GM19468 (cell line): ENCODE measurements at regions not wholly inside any gene's neighbourhood (a gene's known extent, or its start where the extent isn't known, plus 50 kb on each side); places are given as distances from the start of the nearest gene placed in this dataset.

Experiments
- ATAC-seq: cut with Tn5 transposase; IDR thresholded peaks from one replicate; pipeline ENCODE4 v1.9.1; 2021; ENCODE audit warnings: mild to moderate bottlenecking, moderate library complexity, moderate number of reproducible peaks; ENCODE audit not compliant: unreplicated experiment; ENCODE audit errors: extremely low read depth

DNA sequence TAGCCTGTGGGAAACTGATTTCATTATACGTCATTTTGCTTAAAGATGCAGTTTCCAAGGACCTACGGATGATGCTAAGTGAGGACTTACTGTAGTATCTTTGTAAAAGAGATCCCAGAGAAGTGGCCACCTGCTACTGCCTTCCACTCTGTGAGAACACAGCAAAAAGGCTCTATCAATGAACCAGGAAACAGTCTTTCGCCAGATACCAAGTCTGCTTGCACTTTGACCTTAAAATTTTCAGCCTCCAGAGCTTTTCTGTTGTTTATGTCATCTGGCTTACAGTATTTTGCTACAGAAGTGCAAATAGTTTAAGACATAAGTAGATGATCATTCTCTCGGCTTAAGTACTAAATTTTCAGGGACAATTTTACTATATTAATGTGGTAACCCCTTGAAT lies 847.9 kb upstream of the CHAC2 start:
- no peak for ATAC-seq

DNA sequence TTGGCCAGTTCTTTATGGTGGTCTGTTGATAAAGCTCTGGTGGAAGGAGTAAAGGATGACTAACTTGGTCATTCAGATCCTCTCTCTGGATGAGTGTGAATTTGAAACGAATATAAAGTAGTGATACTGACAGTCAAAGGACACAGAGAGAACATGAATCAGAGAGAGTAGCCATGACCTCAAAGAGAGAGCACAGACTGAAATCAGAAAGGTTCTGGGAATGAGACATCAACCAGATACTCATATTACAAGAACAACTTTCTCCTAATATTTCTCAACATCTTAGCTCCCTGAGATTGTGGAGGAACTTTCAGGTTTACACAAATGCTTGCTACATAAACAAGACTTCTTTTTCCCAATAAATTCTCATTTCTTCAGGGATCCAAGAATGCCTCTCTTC lies 849.1 kb upstream of the CHAC2 start:
- ATAC-seq, result no peak

DNA sequence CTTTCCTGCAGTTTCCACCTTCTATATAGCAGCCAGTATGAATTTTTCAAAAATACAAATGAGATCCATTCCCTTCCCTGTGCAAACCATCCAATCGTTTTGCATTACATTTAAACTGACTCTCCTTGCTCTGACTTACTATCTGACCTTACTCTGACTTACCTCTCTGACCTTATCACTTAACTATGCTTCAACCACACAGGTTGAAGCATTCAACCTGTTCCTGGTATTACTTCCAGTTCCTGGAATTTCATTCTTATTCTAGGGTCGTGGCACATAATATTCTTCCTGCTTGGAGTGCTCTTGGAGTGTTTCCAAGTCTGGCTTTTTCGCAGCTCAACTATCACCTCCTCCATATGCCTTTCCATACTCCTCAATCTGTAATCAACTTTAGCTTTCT lies 850.6 kb upstream of the CHAC2 start:
- no peak for ATAC-seq

DNA sequence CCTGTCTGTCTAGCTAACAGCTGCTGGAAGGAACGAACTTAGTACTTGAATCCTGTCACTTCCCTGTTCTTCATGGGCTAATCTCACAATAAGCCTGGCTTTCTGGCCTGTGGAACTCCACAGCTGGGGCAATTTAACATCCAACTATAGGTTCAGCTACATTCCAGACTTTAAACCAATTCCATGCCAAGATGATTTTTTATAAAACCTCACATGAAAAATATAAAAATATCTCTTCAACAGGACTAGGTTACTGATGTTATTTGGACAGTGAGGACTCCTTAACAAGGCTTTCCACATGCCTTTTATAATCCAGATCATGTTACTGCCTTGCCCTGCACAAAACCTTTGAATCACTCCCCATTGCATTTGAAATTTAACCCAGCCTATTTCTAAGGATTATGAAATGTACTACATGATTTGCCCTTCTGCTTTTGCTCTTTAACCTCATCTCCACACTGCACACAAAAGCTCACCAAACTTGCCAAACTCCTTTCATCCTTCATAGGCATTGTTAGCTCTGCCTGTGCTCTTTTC lies 863.2 kb upstream of the CHAC2 start:
- ATAC-seq, result no peak

DNA sequence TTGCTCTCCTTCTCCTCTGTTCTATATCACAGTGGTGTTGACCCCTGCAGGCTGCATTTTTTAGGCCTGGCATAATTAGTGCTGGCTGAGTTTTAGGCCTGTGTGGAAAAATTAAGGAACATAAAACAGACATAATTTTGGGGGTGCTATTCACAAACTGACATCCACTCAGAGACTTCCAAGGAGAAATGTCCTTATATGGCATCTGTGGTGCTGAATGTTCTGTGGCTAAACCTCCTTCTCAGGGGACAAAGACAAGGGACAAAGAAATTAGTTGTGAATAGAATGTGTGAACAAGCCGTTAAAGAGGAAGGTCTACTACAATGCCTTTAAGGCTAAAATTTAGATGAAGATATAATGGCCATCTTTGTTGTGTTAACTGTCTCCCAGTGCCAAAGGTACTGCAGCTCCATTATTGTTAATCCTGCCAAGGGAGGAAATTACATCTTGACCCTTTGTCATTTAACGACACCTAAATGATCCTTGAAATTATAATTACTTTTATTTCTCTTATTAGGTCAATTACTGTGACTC lies 870.0 kb upstream of the CHAC2 start:
- ATAC-seq, result no peak

DNA sequence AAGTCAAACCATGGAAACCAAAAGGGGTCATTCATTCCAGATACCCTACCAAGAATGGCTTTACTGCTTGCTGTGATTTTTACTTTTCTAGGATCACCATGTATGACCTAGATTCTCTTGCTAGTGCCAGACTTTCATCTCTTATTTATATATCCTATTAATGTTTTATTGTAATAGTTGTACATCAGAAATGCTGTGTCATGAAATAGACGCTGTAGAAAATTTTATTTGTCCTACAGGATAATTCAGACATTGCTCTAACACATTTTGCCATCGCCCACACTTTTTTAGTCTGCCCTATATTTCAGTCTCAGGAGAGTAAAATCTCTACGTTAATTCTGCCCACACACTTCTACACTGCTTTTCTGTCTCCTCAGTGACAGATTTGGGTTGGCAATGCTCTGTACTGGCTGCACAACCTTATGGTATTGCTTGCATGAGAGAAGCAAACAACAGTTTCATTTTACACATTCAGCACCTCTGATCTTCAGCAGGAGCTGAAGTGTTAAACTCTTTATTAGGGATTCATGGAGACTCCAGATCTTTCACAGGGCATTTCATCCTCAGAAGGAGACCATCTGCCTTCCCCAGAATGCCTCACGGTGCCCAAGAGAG lies 871.8 kb upstream of the CHAC2 start:
- ATAC-seq, result no peak

DNA sequence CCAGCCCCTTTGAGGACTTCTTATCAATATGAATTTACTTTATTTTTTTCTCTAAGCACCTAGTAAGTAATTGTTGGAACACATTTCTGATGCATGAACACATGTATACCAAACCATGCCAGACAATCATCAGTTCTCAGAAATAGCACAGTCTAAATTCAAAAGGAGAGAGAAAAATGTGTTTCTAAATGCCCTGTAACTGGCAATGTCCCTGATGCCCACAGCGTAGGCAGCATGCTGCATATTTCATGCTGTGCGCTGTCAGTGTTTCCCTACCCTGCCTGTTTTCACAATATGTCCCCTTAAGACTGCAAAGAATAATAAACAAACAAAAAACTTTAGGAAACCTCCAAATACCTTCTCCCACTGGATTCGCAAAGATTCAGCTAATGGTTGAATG lies 881.0 kb upstream of the CHAC2 start:
- ATAC-seq, result no peak

DNA sequence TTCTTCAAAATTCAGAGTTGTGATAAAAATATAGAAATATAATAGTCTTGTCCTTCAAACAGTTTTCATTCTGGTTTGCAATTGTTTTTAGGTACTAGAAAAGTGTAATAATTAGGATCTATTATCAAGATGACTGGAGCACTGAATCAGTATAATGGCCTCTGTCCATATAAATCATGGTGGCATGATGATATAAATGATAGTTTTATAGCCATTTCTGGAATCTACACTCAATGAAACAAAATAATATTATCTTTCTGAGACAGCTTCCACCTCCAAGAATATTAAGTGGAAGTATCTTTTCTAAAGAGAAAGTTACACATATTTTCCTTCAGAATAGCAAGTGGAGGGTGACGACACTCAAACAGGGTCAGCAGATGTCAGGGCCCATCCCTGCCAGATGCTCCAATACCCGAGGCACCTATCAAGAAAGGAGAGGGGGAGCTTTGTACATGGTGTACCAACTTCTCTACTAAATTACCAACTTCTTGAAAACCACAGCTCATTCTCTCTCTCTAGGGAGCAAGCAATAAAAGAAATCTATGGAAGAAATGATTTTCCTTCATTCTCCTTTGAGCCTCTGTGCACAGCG lies 882.7 kb upstream of the CHAC2 start:
- no peak for ATAC-seq

DNA sequence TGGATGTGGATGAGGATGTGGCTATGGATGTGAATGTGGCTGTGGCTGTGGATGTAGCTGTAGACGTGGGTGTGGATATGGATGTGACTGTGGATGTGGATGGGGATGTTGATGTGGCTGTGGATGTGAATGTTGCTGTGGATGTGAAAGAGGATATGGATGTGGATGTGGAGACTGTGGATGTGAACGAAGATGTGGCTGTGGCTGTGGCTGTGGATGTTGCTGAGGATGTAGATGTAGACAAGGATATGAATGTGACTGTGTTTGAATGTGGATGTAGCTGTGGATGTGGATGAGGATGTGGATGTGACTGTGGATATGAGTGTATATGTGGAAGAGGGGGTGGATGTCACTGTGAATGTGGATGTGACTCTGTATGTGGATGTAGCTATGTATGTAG lies 884.6 kb upstream of the CHAC2 start:
- ATAC-seq, result no peak

DNA sequence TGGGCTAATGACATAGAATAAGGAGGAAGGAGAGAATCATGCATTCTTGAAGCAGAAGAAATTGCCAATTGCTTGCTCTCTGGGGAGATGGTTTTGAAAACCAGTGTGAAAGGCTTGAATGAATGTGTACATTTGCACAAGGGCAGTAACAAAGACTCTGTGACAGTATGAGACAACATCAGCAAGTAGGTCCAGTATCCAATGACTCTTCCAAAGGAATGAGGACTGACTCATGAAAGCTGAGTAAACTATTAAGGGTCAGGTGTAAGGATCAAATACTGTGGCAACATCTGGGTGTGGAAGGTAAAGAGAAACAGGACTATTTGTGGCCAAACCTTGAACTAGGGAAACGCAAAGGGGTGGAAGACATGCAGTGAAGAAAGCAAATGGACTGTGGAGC lies 886.0 kb upstream of the CHAC2 start:
- no peak for ATAC-seq

DNA sequence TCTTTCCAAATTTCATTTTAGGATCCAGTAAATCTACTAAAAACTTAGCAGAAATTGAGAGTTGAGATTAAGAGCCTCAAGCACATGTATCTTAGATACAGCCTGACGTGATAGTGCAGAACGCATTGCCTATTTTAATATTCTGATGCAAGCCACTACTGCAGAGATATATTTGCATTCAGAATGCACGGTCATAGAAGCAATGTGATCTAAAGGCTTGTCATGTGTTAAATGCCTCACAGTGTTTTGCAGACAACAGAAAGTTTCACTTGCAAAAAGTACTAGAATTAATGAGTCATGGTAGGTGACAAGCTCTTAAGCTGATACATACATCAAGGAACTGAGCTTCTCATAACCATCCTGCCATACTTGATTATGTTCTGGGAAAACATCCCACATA lies 886.7 kb upstream of the CHAC2 start:
- ATAC-seq, result no peak

DNA sequence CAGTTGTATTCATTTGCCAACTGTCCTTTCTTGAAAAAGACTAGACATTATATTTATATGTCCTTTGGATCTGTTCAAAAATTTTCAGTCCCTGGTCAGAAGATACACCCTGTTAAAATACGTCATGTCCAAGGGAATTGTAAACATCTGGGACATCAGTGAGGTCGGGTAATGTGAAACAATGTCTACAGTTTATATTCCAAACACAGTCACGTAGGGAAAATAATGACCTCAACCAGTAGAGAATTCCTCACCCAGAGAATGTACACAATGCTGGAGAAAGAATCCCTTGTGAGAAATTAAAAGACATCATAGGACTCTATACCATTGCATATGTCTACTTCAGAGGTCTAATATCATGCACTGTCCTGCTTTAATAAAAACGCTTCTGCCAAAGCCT lies 888.0 kb upstream of the CHAC2 start:
- no peak for ATAC-seq

DNA sequence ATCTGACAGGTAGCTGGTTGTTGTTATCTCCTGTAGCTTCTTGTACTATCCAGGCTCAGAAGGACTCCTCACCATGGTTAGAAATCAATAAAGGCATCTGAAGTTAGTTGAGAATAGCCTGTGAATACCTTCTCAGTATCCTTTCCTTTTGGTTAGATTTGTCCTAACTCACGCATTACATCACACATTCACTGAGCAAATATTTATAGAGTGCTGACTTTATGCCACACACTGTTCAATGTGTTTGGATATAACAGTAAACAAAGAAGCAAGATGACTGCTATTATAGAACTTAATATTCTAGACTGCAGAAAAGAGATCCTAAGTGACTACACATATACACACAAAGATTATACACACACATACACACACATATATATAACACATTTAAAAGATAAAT lies 889.9 kb upstream of the CHAC2 start:
- ATAC-seq, result no peak

DNA sequence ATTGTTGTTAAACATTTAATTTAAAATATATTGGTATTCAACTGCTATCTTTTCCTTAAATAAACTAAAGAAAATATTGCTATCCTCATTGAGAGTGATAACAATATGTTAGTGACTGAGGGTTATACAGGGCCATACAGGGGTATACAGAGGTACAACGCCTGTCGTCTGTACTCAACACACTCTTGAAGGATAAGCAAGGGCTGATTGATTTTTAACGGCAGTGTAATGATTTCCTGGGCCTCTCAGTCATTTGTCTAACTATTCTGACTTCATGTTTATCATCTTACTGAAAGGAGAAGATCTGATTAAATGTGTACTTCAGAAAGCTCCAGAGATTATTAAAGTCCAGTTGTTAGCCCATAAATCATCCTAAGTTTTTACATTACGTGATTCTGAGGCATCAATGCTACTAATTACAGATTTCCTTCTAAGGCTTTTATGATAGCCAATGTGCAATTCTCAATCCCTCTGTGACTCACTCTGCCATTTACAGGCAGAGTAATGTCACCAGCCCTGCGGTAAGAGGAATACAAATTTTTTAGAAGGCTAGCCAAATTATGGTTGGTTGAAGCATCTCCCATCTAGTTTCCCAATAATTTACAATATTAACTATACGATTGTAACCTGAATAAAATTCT lies 893.0 kb upstream of the CHAC2 start:
- no peak for ATAC-seq

DNA sequence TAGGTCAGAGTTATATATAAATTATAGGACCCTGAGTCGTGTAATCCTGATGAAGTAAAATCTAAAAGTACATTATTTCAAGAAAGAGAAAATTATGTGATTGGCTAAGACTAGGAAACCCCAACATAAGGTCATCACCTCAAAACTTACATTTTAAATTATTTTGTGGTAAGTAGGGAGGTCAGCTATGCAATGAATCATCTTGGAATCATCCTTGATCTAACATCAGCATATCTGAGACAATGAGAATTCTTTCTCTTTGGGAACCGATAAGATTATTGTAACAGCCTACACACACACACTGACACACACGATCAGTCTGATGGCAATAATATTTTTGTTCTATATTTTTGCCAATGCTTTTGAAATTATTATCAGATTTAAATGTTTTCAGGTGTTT lies 904.8 kb upstream of the CHAC2 start:
- no peak for ATAC-seq

DNA sequence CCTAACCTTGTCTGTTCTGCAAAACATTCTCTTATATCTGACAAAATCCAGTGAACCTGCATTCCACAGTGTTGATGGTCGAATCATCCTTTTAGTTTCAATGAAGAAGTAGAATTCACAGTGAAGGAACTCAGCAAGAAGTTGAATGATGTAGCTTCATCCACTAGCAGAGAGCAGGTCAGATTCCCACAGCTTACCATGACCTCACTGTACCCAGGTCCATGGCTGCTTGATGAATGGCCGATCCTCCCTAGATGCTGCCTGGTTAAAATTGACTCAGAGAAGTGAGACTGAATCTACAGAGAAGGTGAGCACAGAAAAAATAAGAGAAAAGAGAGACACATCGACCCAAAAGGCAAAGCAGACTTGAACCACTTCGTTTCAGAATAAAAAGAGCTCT lies 906.0 kb upstream of the CHAC2 start:
- ATAC-seq, result no peak

DNA sequence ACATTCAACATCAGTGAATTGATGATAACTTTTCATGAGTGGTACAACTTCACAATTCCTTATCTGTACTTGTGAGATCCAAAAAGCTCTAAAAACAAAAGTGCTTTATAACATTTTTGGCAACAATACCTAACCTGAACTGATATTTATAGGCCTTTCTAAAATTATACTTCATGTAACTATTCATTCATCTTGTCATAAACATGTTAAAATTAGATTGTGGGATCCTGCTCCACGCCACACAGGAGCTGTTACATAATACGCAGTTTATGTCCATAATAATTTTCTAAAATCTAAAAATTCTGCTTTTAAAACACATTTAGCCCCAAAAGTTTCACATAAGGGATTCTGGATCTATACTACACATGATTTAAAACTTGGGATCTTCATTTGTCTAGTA lies 908.5 kb upstream of the CHAC2 start:
- ATAC-seq, result no peak

DNA sequence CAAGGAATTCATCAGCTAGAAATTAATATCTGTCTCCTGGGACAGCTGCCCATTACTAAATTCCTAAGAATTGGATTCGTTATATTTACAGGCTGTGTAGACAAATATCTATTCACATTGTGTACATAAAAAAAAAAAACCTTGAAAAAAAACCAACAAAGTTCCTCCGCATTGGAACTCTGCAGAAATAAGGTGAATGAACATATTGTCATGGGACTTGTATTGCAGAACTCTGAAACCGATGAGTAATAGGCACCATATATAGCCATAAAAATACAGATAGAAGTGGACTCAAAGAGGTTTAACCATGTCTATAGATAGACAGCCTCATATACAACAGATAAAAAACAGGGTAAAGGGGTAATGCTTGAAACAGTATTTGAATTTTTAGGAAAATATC lies 909.9 kb upstream of the CHAC2 start:
- ATAC-seq, result no peak

DNA sequence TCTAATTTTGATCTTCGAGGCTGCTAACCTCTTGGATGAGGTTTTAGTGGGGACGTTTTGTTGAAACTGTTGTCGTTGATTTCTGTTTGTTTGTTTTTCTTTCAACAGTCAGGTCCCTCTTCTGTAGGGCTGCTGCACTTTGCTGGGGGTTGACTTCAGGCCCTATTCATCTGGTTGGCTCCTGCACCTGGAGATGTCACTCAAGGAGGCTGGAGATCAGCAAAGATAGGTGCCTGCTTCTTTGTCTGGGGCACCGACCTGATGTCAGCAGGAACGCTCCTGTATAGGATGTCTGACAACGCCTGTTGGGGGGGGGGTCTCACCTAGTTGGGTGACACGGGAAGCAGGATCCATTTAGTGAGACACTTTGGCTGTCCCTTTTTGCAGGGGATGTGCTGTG lies 915.6 kb upstream of the CHAC2 start:
- ATAC-seq, result no peak

DNA sequence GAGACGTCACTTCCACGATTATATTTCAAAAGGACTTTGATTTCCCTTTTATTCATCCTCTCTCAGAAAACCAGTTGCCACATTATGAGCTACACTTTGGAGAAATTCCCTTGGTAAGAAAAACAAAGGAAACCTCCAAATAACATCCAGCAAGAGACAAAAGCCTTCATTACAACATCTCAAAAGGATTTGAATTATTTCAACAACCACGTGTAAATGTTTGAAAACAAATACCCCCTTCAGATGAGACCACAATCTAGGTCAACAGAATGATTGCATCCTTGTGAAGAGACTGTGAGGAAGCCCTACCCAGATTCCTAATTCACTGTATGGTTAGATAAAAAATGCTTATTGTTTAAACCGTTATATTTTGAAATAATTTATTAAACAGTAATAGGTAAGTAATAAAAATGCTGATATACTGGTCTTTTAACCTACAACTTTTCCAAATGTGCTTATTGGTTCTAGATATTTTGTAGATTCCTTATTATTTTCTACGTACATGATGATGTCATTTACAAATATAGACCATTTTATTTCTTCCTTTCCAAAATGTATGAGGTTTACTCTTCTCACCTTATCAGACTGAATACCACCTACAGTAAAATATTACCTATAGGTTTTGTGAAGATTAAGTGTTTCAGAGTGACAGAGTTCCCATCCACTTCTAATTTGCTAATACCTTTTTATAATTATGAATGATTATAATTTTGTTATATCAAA lies 922.7 kb upstream of the CHAC2 start:
- no peak for ATAC-seq

DNA sequence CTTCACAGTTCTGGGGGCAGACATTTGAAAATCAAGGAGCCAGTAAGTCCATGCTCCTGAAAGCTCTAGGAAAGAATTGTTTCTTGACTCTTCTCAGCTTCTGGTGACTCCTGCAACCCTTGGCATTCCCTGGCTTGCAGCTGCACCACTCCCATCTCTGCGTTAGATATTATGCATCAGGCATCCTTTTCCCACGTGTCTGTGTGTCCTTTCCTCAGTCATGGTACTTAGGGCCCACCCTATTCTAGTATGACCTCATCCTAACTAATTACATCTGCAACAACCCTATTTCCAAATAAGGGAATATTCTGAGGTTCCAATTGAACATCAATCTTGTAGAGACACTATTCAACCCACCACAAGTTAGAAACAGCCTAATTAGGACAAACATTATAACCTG lies 931.7 kb upstream of the CHAC2 start:
- no peak for ATAC-seq
